Endothelial cell of umbilical vein (primary cell): ENCODE measurements at regions not wholly inside any gene's neighbourhood (a gene's known extent, or its start where the extent isn't known, plus 50 kb on each side); places are given as distances from the start of the nearest gene placed in this dataset.

Source experiments
- CTCF ChIP-seq, 2 donors: IDR thresholded peaks; 1 replicate in 1 of 2; 2 replicates in 1 of 2; pipeline ENCODE4 v1.5.1; 2011; ENCODE audit warnings: low read length in 2 of 2, mild to moderate bottlenecking in 2 of 2, moderate library complexity in 2 of 2, control low read depth in 1 of 2, inconsistent platforms in 1 of 2, low read depth in 1 of 2; ENCODE audit not compliant: insufficient read depth in 1 of 2; ENCODE audit errors: extremely low read depth in 1 of 2
- EZH2 ChIP-seq: IDR thresholded peaks from 2 replicates; pipeline ENCODE4 v1.6.1; 2012; ENCODE audit warnings: borderline replicate concordance, low read depth, mild to moderate bottlenecking, moderate library complexity, low read length, inconsistent platforms; ENCODE audit not compliant: severe bottlenecking
- POLR2A ChIP-seq: IDR thresholded peaks from 2 replicates; pipeline ENCODE4 v1.6.1; 2012; ENCODE audit warnings: low read depth, mild to moderate bottlenecking, control low read depth, low read length
- POLR2AphosphoS5 ChIP-seq: IDR thresholded peaks from 2 replicates; pipeline ENCODE4 v1.6.1; 2012; ENCODE audit warnings: low read depth, mild to moderate bottlenecking, control low read depth, low read length, moderate library complexity; ENCODE audit not compliant: insufficient read depth

DNA sequence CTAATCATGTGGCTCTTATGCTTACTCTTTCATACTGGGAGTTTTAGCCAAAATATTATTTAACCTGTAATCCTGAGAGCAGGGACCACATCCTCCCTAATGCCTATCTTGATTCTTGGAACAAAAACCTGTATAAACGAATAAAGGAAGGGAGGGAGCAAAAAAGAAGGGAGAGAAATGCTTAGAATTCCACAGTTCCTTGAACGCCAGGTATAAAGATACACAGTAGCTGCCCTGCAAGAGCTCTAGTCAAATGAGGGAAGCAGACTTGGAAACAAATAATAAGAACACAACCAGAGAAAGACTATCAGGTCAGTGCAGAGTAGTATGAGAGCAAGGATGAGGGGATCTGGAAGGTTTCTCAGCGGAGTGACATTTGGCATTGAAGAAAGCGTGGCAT, 116.3 kb downstream of the SLC30A10 start:
- TF ChIP-seq CTCF (IDR thresholded peaks at IDR 0.05; ENCODE audit: extremely low read depth in 1 of 2, insufficient read depth in 1 of 2, low read depth in 1 of 2, low read length in 2 of 2) (no peak), EZH2 (no peak), POLR2AphosphoS5 (no peak), POLR2A (no peak)
